GM21528 (cell line): ENCODE measurements at regions not wholly inside any gene's neighbourhood (a gene's known extent, or its start where the extent isn't known, plus 50 kb on each side); places are given as distances from the start of the nearest gene placed in this dataset.

Experiments used
- ATAC-seq: cut with Tn5 transposase; IDR thresholded peaks from one replicate; pipeline ENCODE4 v1.9.1; 2021; ENCODE audit warnings: mild to moderate bottlenecking, moderate library complexity; ENCODE audit not compliant: unreplicated experiment, low FRiP score

GRCh38 chr4:143054971-143055370, 129.7 kb upstream of the USP38 start:
- no peak for ATAC-seq

- no peak for ATAC-seq
Measured at GRCh38 chr4:143055997-143056396, 128.7 kb upstream of the USP38 start.

GRCh38 chr4:143071351-143071750, 113.4 kb upstream of the USP38 start:
- ATAC-seq, result no peak

GRCh38 chr4:143076723-143077122, 108.0 kb upstream of the USP38 start:
- ATAC-seq, result no peak

GRCh38 chr4:143082701-143083100, 102.0 kb upstream of the USP38 start:
- no peak for ATAC-seq

- no peak for ATAC-seq
Measured at GRCh38 chr4:143083756-143084472, 100.8 kb upstream of the USP38 start.

GRCh38 chr4:143084566-143084965, 100.2 kb upstream of the USP38 start:
- ATAC-seq, result no peak

GRCh38 chr4:143085224-143085623, 99.5 kb upstream of the USP38 start:
- no peak for ATAC-seq

GRCh38 chr4:143085659-143086058, 99.1 kb upstream of the USP38 start:
- no peak for ATAC-seq

GRCh38 chr4:143089291-143089690, 95.4 kb upstream of the USP38 start:
- no peak for ATAC-seq

- ATAC-seq, result no peak
Measured at GRCh38 chr4:143089847-143090246, 94.9 kb upstream of the USP38 start.

- no peak for ATAC-seq
Measured at GRCh38 chr4:143091862-143092261, 92.9 kb upstream of the USP38 start.

GRCh38 chr4:143095447-143095846, 89.3 kb upstream of the USP38 start:
- ATAC-seq, result no peak

GRCh38 chr4:143097751-143098150, 87.0 kb upstream of the USP38 start:
- ATAC-seq, result no peak

GRCh38 chr4:143099693-143100092, 85.0 kb upstream of the USP38 start:
- ATAC-seq, result no peak

- ATAC-seq, result no peak
Measured at GRCh38 chr4:143109376-143109775, 75.3 kb upstream of the USP38 start.

GRCh38 chr4:143118663-143119062, 66.1 kb upstream of the USP38 start:
- ATAC-seq, result no peak

GRCh38 chr4:143127621-143128020, 57.1 kb upstream of the USP38 start:
- ATAC-seq, result no peak

GRCh38 chr4:143133977-143134376, 50.7 kb upstream of the USP38 start:
- ATAC-seq, result no peak
